IMR-90 (cell line): ENCODE measurements at regions not wholly inside any gene's neighbourhood (a gene's known extent, or its start where the extent isn't known, plus 50 kb on each side); places are given as distances from the start of the nearest gene placed in this dataset.

Experiments
- ATAC-seq: fragments of 200-7000 bp; cut with Tn5 transposase; 2 replicates; pipeline ENCODE4 v1.9.1; 2020; ENCODE audit warnings: low read depth, mild to moderate bottlenecking, moderate library complexity
- BruUV-seq: library from RNA; stranded (reverse); fragments of 400-500 nt; replicated peaks from 2 replicates; lab custom pipeline; 2021; lab: Mats Ljungman, UMichigan
- CTCF ChIA-PET: fragments of 300-600 bp; formaldehyde crosslinking; extraction: SDS; loops from one replicate; lab custom pipeline; 2021; ENCODE audit warnings: antibody characterized with exemption; lab: Yijun Ruan, JAX
- POLR2A ChIA-PET: fragments of 300-600 bp; sonication (Branson Sonifier 250); formaldehyde crosslinking; loops from one replicate; lab custom pipeline; 2022; ENCODE audit warnings: antibody characterized with exemption; ENCODE audit not compliant: unreplicated experiment; lab: Charles Lee
- DNase-seq: peaks from one replicate; pipeline ENCODE4 v3.0.0; 2013
- H2AFZ ChIP-seq: replicated peaks from 2 replicates; pipeline ENCODE3; 2013; ENCODE audit warnings: low read length, mild to moderate bottlenecking; ENCODE audit not compliant: poor library complexity
- H2AK5ac ChIP-seq: 2 replicates; pipeline ENCODE4 v1.6.1; 2013; ENCODE audit warnings: low read depth, low read length, inconsistent platforms
- H2AK9ac ChIP-seq: replicated peaks from 2 replicates; pipeline ENCODE3; 2013; ENCODE audit warnings: mild to moderate bottlenecking, low read depth, low read length, moderate library complexity; ENCODE audit not compliant: poor library complexity
- H2BK120ac ChIP-seq: 2 replicates; pipeline ENCODE4 v1.6.1; 2013; ENCODE audit warnings: low read depth, low read length, inconsistent platforms
- H2BK15ac ChIP-seq: 3 replicates; pipeline ENCODE4 v1.6.1; 2013; ENCODE audit warnings: low read depth, low read length, inconsistent platforms
- H2BK20ac ChIP-seq: 2 replicates; pipeline ENCODE4 v1.6.1; 2013; ENCODE audit warnings: low read depth, mild to moderate bottlenecking, inconsistent platforms, low read length, moderate library complexity
- H2BK5ac ChIP-seq: 2 replicates; pipeline ENCODE4 v1.6.1; 2013; ENCODE audit warnings: mild to moderate bottlenecking, low read depth, low read length, inconsistent platforms; ENCODE audit not compliant: poor library complexity, severe bottlenecking
- H3K14ac ChIP-seq: replicated peaks from 2 replicates; pipeline ENCODE4 v1.6.1; 2013; ENCODE audit warnings: low read depth, low read length, inconsistent platforms
- H3K18ac ChIP-seq: 2 replicates; pipeline ENCODE4 v1.6.1; 2013; ENCODE audit warnings: low read depth, low read length, control low read depth
- H3K23ac ChIP-seq: 2 replicates; pipeline ENCODE4 v1.6.1; 2013; ENCODE audit warnings: low read depth, low read length, inconsistent platforms
- H3K27ac ChIP-seq: 2 replicates; pipeline ENCODE4 v1.5.1; 2013; ENCODE audit warnings: mild to moderate bottlenecking, control low read depth, low read length; ENCODE audit not compliant: insufficient read depth
- H3K27me3 ChIP-seq: 2 replicates; pipeline ENCODE4 v1.6.1; 2013; ENCODE audit warnings: low read length; ENCODE audit not compliant: control insufficient read depth, insufficient read depth
- H3K36me3 ChIP-seq: 2 replicates; pipeline ENCODE4 v1.6.1; 2013; ENCODE audit warnings: low read length, mixed read lengths; ENCODE audit not compliant: control insufficient read depth, insufficient read depth
- H3K4ac ChIP-seq: 2 replicates; pipeline ENCODE4 v1.6.1; 2013; ENCODE audit warnings: low read depth, low read length, inconsistent platforms
- H3K4me1 ChIP-seq: 2 replicates; pipeline ENCODE4 v1.6.1; 2013; ENCODE audit warnings: low read length, mixed read lengths; ENCODE audit not compliant: control insufficient read depth, insufficient read depth
- H3K4me2 ChIP-seq: 2 replicates; pipeline ENCODE4 v1.6.1; 2013; ENCODE audit warnings: low read depth, mild to moderate bottlenecking, control low read depth, low read length, moderate library complexity
- H3K4me3 ChIP-seq: 2 replicates; pipeline ENCODE4 v1.5.1; 2013; ENCODE audit warnings: low read depth, mild to moderate bottlenecking, control low read depth, low read length, moderate library complexity; ENCODE audit not compliant: insufficient read depth
- H3K56ac ChIP-seq: 2 replicates; pipeline ENCODE4 v1.6.1; 2013; ENCODE audit warnings: low read length, inconsistent platforms; ENCODE audit not compliant: insufficient read depth; ENCODE audit errors: extremely low read depth
- H3K79me1 ChIP-seq, 2 experiments: 2 replicates each; pipeline ENCODE4 v1.6.1; 2013; ENCODE audit warnings: low read length in 2 of 2, inconsistent platforms in 1 of 2, low read depth in 1 of 2
- H3K9ac ChIP-seq: 2 replicates; pipeline ENCODE4 v1.6.1; 2013; ENCODE audit warnings: low read depth, low read length, control low read depth
- H3K9me1 ChIP-seq: 2 replicates; pipeline ENCODE4 v1.6.1; 2013; ENCODE audit warnings: low read length, inconsistent platforms; ENCODE audit not compliant: insufficient read depth
- H3K9me3 ChIP-seq: 2 replicates; pipeline ENCODE4 v1.6.1; 2013; ENCODE audit warnings: low read length; ENCODE audit not compliant: control insufficient read depth, insufficient read depth
- H4K20me1 ChIP-seq: 2 replicates; pipeline ENCODE4 v1.6.1; 2013; ENCODE audit warnings: low read length, inconsistent platforms; ENCODE audit not compliant: insufficient read depth
- H4K5ac ChIP-seq: 2 replicates; pipeline ENCODE4 v1.6.1; 2013; ENCODE audit warnings: mild to moderate bottlenecking, low read depth, low read length, control low read depth
- H4K8ac ChIP-seq, 2 experiments: 2 replicates each; pipeline ENCODE4 v1.6.1; 2013; ENCODE audit warnings: low read depth in 2 of 2, low read length in 2 of 2, control low read depth in 1 of 2, inconsistent platforms in 1 of 2
- H4K91ac ChIP-seq: 2 replicates; pipeline ENCODE4 v1.6.1; 2013; ENCODE audit warnings: low read depth, low read length, inconsistent platforms; ENCODE audit not compliant: insufficient read depth
- CTCF ChIP-seq: conservative IDR thresholded peaks from 2 replicates; pipeline ENCODE4 v1.5.1; 2012; ENCODE audit warnings: mild to moderate bottlenecking, low read depth, low read length, improper control_type of control experiment
- FOS ChIP-seq: fragments of 150-350 bp; IDR thresholded peaks from 2 replicates; pipeline ENCODE4 v1.6.1; 2016; ENCODE audit warnings: low read depth, low read length
- MAFK ChIP-seq: IDR thresholded peaks from 2 replicates; pipeline ENCODE4 v1.6.1; 2012; ENCODE audit warnings: low read depth, low read length, improper control_type of control experiment
- MAZ ChIP-seq: IDR thresholded peaks from 2 replicates; pipeline ENCODE4 v1.6.1; 2012; ENCODE audit warnings: low read depth, mild to moderate bottlenecking, low read length, improper control_type of control experiment, moderate library complexity, borderline replicate concordance
- NFE2L2 ChIP-seq: fragments of 150-350 bp; IDR thresholded peaks from 2 replicates; pipeline ENCODE4 v1.6.1; 2016; ENCODE audit warnings: low read depth, mild to moderate bottlenecking, low read length
- WGBS, 2 experiments: methylation state at CpG; one replicate each; pipeline versions ENCODE4 v1.1.5 to v1.1.7; 2013; ENCODE audit warnings: missing lambda C conversion rate in 2 of 2; ENCODE audit not compliant: insufficient read length in 1 of 2; ENCODE audit errors: extremely low coverage in 2 of 2; 5-methylcytosine and 5-hydroxymethylcytosine counted together
- dilution Hi-C: fragments of 300-500 bp; cut with HindIII; formaldehyde crosslinking; loops from one replicate; pipeline ENCODE4 v1.14.3; 2018; ENCODE audit warnings: low sequenced_read_pairs; ENCODE audit not compliant: unreplicated experiment
- in situ Hi-C: fragments of 300-500 bp; cut with MboI; formaldehyde crosslinking; loops from 3 replicates; pipeline ENCODE4 v1.14.3; 2019; ENCODE audit warnings: low sequenced_read_pairs, inconsistent platforms, mixed read lengths
- intact Hi-C: fragments of 100-400 bp; cut with micrococcal nuclease; formaldehyde crosslinking; loops from 2 replicates; pipeline ENCODE4 v1.10.0; 2022

GRCh38 chr1:17948594-17948993 is 159.0 kb upstream of the IGSF21 start:
- Histone ChIP-seq H2AK9ac (no peak overlapping the region), H3K4me1 (no peaks in the 10 kb centered on the region), H2AK5ac (no peak overlapping the region), H4K5ac (no peak overlapping the region), H2BK20ac (no peak overlapping the region), H3K23ac (no peak overlapping the region), H4K8ac (no peak overlapping the region), H3K9ac (no peak overlapping the region), H3K4ac (no peak overlapping the region), H2BK120ac (no peak overlapping the region), H3K14ac (no peak overlapping the region), H3K79me1 (no peaks in the 10 kb centered on the region), H3K4me2 (no peak overlapping the region), H2BK15ac (no peak overlapping the region), H3K4me3 (no peak overlapping the region), H2BK5ac (no peak overlapping the region), H3K27me3 (no peaks in the 10 kb centered on the region; the same call in 1 of the 2 replicates), H3K9me1 (no peaks in the 10 kb centered on the region), H3K36me3 (no peaks in the 10 kb centered on the region), H3K27ac (no peak overlapping the region), H2AFZ (no peak overlapping the region), H3K18ac (no peak overlapping the region), H4K91ac (no peak overlapping the region), H3K56ac (no peak overlapping the region), H4K20me1 (no peaks in the 10 kb centered on the region), H3K9me3 (no peaks in the 10 kb centered on the region)
- ATAC-seq (no peak), DNase-seq (no peak)
- in situ Hi-C loops (no loop called here), dilution Hi-C loops (no loop called here), intact Hi-C loops (no loop called here)
- WGBS, 2 experiments = no CpG with 5 or more reads among the region's 9 CpGs
- no TSS peak for BruUV-seq
- TF ChIP-seq MAFK (no peak), CTCF (no peak), FOS (no peak), MAZ (no peak), NFE2L2 (no peak)
- ChIA-PET CTCF (no interaction called here), POLR2A (no interaction called here)
